GM12892 (cell line): ENCODE measurements at regions not wholly inside any gene's neighbourhood (a gene's known extent, or its start where the extent isn't known, plus 50 kb on each side); places are given as distances from the start of the nearest gene placed in this dataset.

ENCODE experiments used
- POLR2A ChIP-seq: IDR thresholded peaks from 2 replicates; pipeline ENCODE4 v1.6.1; 2011; ENCODE audit warnings: low read depth, low read length, control low read depth
- POLR2AphosphoS5 ChIP-seq: IDR thresholded peaks from 2 replicates; pipeline ENCODE4 v1.6.1; 2011; ENCODE audit warnings: low read depth, low read length, control low read depth
- TAF1 ChIP-seq: IDR thresholded peaks from 2 replicates; pipeline ENCODE4 v1.6.1; 2011; ENCODE audit warnings: low read depth, mild to moderate bottlenecking, control low read depth, low read length, borderline replicate concordance

GRCh38 chr2:53373126-53373525, 394.5 kb upstream of the CHAC2 start:
- TF ChIP-seq POLR2A (no peak), POLR2AphosphoS5 (no peak), TAF1 (no peak)
